NCI-H345 treated with DMSO at 0.1 percent for 48 hours (cell line): ENCODE measurements at regions not wholly inside any gene's neighbourhood (a gene's known extent, or its start where the extent isn't known, plus 50 kb on each side); places are given as distances from the start of the nearest gene placed in this dataset.

Source experiments
- DNase-seq: peaks from one replicate; lab custom pipeline; 2025; ENCODE audit not compliant: unreplicated experiment; lab: John Stamatoyannopoulos, UW

- no peak for DNase-seq
These were observed 576.2 kb downstream of the METTL4 start for GRCh38 chr18:1995041-1995612.

DNA sequence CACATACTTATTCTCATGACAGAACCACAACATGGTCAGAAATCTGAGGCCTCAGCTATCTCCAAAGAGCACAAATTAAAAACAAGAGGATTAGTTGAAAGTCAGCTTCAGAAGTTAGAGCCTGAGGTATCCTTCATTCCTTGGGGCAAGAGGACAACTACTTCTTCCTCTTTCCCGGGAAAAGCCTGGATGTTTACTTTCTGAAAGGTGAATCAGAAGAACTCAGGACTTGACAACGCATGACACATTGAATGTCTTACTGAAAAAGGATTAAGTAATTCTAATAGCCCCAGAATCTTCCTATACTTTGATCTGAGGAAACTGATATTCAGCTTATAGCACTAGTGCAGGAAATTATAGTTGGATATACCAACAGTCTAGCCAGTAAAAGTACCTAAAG lies 573.2 kb downstream of the METTL4 start:
- no peak for DNase-seq

- no peak for DNase-seq
These were observed 571.9 kb downstream of the METTL4 start for GRCh38 chr18:1999387-1999786.

DNA sequence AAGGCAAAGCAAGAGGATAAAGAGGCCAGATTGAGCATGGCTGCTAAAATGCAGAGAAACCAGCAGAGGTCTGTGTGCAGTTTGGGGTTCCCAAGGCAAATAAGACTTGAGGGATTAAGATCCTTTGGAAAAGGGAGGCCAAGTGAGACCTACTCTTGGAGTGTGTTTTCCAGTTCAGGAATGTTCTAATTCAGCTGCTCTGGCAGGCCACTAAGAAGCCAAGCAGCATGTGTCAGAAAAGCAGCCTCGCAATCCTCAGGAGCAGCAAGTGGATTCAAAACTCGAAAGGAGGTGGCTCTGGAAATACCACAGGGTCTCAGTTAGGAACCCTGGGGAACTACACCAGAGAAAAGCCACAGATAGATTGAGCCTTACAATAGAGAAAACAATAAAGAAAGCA lies 569.2 kb downstream of the METTL4 start:
- DNase-seq, result no peak

DNA sequence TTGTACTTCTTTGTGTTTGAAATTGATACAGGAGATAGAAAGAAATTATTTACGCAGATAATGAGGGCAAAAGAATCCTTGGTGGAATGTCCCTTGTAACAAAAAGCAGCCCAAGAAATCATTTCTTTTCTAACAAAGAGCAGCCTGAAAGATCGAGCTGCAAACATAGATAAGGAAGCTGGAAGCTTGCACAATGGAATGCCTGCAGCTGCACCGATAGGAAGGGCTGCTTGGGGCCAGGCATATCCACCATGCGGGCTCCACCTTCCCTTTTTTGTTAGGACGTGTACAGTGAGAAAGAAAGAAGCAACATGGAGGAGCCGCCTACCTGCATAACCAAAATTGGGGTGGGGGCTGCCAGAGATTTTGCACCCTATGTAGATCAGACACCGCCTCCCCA lies 568.7 kb downstream of the METTL4 start:
- no peak for DNase-seq

GRCh38 chr18:2009942-2010697 lies 561.2 kb downstream of the METTL4 start:
- no peak for DNase-seq

GRCh38 chr18:2027016-2027415 lies 544.3 kb downstream of the METTL4 start:
- no peak for DNase-seq

GRCh38 chr18:2027756-2028155 lies 543.5 kb downstream of the METTL4 start:
- DNase-seq, result no peak

DNA sequence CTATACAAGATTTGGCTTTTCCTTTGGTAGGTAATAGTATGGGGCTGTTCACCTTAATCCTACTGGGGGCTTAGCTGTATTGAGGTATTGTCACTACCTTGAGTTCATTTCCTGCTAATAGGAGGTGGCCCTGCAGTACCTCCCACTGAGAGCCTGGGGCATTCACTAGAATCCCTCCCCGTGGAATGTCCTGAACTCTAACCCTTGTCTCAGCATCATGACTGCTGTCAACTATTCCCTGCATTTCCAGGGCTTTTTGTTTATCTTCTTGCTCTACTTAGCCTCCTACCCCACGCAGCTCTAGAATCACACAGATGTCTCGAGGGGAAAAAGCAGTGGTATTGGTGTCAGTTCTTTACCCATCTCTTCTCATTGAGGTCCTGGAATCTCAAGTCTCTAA lies 542.3 kb downstream of the METTL4 start:
- DNase-seq, result no peak

DNA sequence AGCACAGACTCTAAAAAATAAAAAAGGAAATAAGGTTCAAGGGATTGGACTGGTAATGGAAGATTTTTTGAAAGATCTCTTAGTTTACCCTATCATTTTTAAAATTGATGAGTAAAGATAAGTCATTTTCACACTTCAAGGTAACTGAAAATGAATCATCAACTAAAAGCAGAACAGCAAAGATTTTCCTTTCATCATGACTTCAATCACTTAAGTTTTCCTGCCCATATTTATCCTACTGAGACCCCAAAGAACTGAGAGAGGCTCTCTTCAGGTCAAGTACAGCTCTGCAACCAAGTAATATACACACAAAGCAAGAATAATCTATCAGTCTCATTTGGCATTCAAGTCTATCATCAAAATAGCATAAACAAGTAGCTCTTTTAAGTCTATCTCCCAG lies 540.7 kb downstream of the METTL4 start:
- DNase-seq, result no peak

GRCh38 chr18:2032036-2032435 lies 539.3 kb downstream of the METTL4 start:
- DNase-seq, result no peak

DNA sequence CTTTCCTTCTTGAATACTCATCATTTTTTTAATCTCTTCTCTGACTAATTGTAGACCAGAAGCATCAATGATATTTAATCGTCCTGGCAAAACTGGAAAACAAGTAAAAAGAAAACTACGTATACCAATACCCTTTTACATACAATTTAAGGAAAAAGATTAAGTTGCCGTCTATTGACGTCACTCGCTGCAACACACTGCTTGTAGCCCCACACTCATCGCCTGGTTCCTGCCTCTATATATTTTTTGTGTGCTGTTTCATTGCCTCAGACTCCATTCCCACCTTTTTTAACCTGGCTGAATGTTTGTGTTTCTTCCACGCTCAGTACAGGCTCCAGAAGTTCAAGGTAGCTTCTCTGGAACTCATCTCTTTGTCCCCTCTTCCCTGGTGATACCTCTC lies 536.2 kb downstream of the METTL4 start:
- DNase-seq, result no peak

DNA sequence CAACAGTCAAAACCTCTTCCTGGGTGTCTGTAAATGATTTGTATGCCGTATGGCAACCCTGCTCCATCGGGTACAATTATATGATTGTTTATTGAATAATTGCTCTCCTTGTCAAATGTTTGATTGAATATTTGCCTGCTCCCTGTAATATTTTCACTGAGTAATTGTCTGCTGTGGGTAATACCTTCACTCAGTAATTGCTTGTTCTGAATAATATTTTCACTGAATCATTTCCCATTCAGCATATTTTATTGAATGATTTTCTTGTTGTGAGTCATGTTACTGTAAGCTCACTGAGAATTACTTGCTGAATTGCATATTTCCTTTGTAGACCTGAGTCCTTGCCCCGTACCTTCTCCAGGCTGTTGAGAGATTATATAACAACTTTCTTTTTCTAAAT lies 535.2 kb downstream of the METTL4 start:
- DNase-seq, result no peak

DNA sequence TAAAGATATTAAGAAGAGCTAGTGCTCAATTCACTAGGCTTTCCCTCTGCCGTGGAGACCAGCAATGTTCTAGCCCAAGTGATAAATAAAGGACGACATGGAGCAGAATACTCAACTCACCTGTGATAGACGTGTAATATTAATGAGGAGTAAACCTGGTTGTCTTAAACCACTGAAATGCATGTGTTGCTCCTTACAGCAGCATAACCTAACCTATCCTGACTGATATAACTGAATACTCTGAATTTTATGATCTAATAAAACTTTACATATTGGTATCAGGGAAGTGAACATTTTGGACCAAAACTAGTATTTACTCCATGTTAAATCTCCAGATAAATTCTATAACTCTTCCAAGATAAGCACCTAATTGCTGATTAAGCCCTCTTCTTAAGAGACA lies 531.0 kb downstream of the METTL4 start:
- no peak for DNase-seq

DNA sequence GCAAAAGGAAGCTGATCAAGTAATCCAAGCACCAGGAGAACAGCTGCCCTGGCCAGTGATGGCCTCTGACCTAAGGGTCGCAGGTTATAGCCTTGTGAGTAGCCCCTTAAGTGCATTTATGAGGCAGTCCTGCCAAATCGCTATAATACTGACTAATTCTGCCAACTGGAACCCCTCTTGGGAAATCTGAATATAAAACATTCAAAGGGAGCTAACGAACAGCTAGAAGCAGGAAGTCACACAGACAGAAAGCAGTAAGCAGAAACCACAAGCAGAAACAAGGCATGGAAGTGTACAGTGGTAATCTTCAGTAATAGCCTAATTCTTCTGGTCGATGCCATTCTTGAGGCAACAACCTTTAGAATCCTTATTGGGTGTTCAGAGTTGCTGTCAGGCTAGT lies 521.3 kb downstream of the METTL4 start:
- DNase-seq, result no peak

GRCh38 chr18:2050702-2051201 lies 520.6 kb downstream of the METTL4 start:
- no peak for DNase-seq

- DNase-seq, result no peak
These were observed 517.7 kb downstream of the METTL4 start for GRCh38 chr18:2053490-2054089.

DNA sequence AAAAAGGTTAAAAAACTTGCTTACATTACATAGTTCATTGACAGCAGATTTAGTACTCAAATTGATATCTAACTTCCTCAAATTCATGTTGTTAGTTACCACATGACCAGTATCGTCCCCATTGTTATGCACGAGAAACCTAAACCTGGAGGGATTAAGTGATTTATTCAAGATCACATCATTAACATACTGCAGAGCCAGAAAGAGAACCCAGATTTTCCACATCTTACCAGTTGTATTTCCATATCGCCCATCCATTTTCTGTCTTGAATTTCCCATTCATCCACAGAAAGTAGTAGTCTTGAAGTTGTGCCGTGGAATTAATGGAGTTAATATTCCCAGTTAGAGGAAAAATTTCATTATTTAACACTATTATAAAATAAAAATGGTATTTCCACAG lies 512.0 kb downstream of the METTL4 start:
- DNase-seq, result no peak

GRCh38 chr18:2060086-2060485 lies 511.2 kb downstream of the METTL4 start:
- DNase-seq, result no peak

DNA sequence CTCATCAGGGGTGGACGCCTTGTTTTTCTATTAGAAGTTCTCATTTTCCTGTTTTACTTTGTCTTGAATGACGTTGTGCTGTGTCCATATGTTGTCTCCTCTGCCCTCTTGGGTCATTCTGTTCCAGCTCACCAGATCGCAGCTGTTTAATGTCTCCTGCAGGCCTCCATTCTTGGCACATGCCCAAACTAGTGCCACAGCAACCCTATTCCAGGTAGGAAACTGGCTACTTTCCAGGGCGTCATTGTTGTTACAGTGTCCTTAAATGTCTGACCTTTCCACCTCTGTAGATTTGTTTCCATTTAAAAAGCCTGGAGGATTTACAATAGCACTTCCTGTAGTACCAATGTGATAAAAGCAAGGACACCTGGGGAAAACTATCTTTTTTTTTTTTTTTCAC lies 500.7 kb downstream of the METTL4 start:
- DNase-seq, result peak; percentile 81

GRCh38 chr18:2075499-2075898 lies 495.8 kb downstream of the METTL4 start:
- DNase-seq, result no peak

DNA sequence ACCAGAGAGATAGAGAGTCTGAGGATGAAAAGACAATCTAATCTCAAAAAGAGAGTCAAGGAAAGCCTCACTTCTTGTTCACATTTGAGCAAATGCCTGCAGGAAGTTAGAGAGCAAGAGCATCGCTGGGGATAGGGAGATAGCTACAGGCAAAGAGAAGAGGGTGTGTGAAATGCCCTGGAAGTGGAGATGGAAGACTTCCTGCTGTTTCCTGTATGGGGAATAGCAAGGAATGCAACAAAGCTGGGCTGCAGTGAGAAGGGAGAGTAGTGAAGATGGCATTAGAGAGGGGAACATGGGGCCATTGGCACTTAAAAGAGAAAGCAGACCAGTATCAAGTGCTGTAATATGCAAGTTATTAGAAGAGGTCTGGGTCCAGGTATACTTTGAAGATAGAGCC lies 488.6 kb downstream of the METTL4 start:
- DNase-seq, result no peak
